ENCODE measurements at regions not wholly inside any gene's neighbourhood (a gene's known extent, or its start where the extent isn't known, plus 50 kb on each side); places are given as distances from the start of the nearest gene placed in this dataset.

DNA sequence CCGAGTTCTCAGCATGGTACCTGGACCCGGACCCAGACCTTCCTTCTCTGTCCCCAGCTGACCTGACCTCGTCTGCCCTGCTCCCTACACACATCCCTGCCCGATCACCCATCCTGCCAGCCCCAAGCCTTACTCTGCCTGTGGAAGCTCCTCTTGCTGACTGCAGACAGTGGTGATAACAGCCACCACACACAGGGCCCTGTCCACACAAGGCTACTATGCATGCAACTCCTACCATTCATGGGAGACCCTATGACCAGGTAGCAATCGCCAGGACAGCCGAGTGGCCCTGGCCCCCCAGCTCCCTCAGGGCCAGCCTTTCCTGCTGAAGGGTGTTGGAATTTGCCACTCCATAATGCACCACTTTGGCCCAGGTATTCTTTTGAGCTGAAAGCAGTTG is 233.6 kb downstream of the BRD1 start:
- no peak for ATAC-seq
- TF ChIP-seq, protein P1, sequence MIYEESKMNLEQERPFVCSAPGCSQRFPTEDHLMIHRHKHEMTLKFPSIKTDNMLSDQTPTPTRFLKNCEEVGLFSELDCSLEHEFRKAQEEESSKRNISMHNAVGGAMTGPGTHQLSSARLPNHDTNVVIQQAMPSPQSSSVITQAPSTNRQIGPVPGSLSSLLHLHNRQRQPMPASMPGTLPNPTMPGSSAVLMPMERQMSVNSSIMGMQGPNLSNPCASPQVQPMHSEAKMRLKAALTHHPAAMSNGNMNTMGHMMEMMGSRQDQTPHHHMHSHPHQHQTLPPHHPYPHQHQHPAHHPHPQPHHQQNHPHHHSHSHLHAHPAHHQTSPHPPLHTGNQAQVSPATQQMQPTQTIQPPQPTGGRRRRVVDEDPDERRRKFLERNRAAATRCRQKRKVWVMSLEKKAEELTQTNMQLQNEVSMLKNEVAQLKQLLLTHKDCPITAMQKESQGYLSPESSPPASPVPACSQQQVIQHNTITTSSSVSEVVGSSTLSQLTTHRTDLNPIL (CRISPR knock-in tag; IDR thresholded peaks at IDR 0.05; ENCODE audit: low read depth) = no peak
- no peak for TF ChIP-seq RARB (CRISPR knock-in tag; IDR thresholded peaks at IDR 0.05)
- TF ChIP-seq ZC3H10 (CRISPR knock-in tag; IDR thresholded peaks at IDR 0.05) = no peak
- no peak for TF ChIP-seq ARNTL (CRISPR knock-in tag; IDR thresholded peaks at IDR 0.05; ENCODE audit: borderline replicate concordance, low read depth)
- no peak for TF ChIP-seq ZNF8 (CRISPR knock-in tag; IDR thresholded peaks at IDR 0.05)
- TF ChIP-seq CSDC2 (CRISPR knock-in tag; IDR thresholded peaks at IDR 0.05) = no peak
- TF ChIP-seq, protein P2, sequence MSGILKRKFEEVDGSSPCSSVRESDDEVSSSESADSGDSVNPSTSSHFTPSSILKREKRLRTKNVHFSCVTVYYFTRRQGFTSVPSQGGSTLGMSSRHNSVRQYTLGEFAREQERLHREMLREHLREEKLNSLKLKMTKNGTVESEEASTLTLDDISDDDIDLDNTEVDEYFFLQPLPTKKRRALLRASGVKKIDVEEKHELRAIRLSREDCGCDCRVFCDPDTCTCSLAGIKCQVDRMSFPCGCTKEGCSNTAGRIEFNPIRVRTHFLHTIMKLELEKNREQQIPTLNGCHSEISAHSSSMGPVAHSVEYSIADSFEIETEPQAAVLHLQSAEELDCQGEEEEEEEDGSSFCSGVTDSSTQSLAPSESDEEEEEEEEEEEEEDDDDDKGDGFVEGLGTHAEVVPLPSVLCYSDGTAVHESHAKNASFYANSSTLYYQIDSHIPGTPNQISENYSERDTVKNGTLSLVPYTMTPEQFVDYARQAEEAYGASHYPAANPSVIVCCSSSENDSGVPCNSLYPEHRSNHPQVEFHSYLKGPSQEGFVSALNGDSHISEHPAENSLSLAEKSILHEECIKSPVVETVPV (CRISPR knock-in tag; IDR thresholded peaks at IDR 0.05) = no peak
- TF ChIP-seq PPARA (CRISPR knock-in tag; IDR thresholded peaks at IDR 0.05; ENCODE audit: borderline replicate concordance) = no peak
- TF ChIP-seq ZFP30 (CRISPR knock-in tag; IDR thresholded peaks at IDR 0.05) = no peak

DNA sequence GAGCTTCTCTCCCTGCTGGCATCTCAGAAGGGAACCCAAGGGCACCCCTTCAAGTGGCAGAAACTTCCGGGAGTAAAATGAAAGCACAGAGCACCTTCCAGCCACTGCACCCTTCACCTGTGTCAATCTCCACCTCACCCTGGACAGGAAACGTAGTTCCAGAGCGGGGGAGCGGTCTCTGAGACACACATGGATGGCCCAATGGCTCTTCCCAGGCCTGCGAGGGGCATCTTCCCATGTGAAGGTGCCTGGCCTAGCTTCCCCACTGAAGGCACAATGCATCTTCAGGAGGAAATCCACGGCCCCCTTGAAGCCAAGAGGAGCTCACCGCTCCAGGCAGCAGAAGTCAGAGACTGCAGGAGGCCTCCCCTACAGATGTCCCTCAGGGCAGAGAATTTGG is 234.2 kb downstream of the BRD1 start:
- TF ChIP-seq RARB (CRISPR knock-in tag; IDR thresholded peaks at IDR 0.05) = no peak
- TF ChIP-seq ZFP30 (CRISPR knock-in tag; IDR thresholded peaks at IDR 0.05) = no peak
- no peak for TF ChIP-seq OSR1 (CRISPR knock-in tag; IDR thresholded peaks at IDR 0.05)
- TF ChIP-seq ZNF565 (CRISPR knock-in tag; conservative IDR thresholded peaks at IDR 0.05; ENCODE audit: low read depth) = no peak
- TF ChIP-seq ZNF8 (CRISPR knock-in tag; IDR thresholded peaks at IDR 0.05) = no peak
- no peak for TF ChIP-seq ARNTL (CRISPR knock-in tag; IDR thresholded peaks at IDR 0.05; ENCODE audit: borderline replicate concordance, low read depth)
- ATAC-seq = no peak

DNA sequence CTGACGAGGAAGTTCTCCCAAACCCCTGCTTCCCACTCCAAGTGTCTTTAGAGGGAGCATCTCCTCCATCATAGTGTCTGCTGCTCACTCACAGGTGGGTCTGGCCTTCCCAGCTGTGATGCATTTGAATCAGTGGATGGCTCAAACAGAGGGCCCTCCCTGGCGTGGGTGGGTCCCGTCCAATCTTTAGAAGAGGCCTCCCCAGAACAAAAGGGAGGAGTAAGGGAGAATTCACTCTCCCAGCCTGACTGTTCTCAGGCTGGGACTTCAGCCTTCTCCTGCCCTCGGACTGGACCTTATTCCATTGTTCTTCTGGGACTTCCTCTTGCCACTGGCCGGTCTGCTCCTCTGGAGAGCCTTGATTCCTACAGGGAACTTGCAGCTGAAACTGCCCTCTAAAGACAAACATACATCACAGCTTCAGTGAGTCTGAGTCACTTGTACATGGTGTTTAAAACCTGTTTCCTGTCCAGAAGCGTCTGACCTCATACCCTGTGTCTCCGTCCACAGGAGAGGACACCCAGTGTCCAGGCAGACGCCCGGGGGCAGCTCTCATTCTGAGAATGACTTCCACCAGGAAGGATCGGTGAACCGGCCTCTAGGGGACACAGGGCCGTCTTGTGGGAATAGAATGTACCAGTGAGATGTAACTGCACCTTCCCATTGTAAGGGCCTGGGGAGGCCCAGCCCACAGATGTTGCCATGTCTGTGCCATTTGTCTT is 234.7 kb downstream of the BRD1 start:
- no peak for ATAC-seq
- TF ChIP-seq ZFP3 (CRISPR knock-in tag; IDR thresholded peaks at IDR 0.05) (no peak), GLIS3 (CRISPR knock-in tag; IDR thresholded peaks at IDR 0.05) (no peak)

DNA sequence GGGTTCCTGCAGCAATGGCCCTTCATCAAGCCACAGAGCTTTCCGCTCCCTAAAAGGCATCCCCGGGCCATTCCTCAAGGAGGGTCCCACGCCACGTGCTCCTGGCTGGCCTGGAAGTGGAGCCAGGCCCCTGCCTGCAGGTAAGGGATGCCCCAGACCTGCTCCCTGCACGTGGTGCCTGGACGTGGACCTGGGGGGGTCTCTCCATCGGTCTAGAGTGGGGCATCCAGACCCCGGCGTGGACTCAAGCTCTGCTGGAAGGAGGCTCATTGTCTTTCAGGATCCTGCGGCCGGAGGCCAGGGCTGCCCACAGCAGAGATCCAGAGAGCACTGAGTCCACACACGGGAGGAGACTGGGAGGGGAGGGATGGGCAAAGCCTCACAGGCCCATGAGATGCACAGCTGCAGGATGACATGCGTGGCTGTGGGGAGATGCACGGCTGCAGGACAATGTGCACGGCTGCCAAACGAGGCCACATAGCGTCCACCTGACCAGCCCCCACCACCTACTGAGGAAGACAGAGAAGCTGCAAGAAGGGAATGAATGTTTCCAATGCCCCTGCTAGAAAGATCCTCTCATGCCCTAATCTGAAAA is 236.7 kb downstream of the BRD1 start:
- no peak for ATAC-seq
- no peak for TF ChIP-seq RARB (CRISPR knock-in tag; IDR thresholded peaks at IDR 0.05)
- TF ChIP-seq ARNTL (CRISPR knock-in tag; IDR thresholded peaks at IDR 0.05; ENCODE audit: borderline replicate concordance, low read depth) = no peak
- no peak for TF ChIP-seq ISL1 (CRISPR knock-in tag; IDR thresholded peaks at IDR 0.05)
- no peak for TF ChIP-seq BACH2 (CRISPR knock-in tag; IDR thresholded peaks at IDR 0.05; ENCODE audit: borderline replicate concordance)
- TF ChIP-seq ZC3H10 (CRISPR knock-in tag; IDR thresholded peaks at IDR 0.05) = no peak
- TF ChIP-seq ZFP3 (CRISPR knock-in tag; IDR thresholded peaks at IDR 0.05) = no peak
- no peak for TF ChIP-seq ZNF70 (CRISPR knock-in tag; IDR thresholded peaks at IDR 0.05)
- no peak for TF ChIP-seq SNAI2 (CRISPR knock-in tag; IDR thresholded peaks at IDR 0.05)

DNA sequence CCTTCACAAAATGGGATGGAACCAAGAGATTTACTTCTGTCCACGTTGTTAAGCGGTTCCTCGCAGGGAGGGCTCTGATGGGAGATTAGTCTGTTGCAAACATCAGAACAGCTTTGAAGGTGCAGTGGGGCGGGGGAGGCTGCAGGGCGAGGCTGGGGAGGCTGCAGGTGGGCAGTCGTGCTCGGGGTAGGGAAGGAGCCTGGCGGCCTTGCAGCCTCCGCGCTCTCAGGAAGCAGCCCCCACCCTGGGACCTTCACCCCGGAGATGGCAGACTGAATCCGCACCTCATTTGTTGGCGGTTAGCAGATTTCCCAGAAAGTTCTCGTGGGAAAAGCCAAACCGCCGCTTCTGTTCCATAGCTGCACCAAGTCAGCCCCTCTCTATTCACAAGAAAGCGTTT is 237.3 kb downstream of the BRD1 start:
- ATAC-seq = no peak
- TF ChIP-seq OSR1 (CRISPR knock-in tag; IDR thresholded peaks at IDR 0.05) (no peak), ISL1 (CRISPR knock-in tag; IDR thresholded peaks at IDR 0.05) (no peak), ZC3H10 (CRISPR knock-in tag; IDR thresholded peaks at IDR 0.05) (no peak), ZNF70 (CRISPR knock-in tag; IDR thresholded peaks at IDR 0.05) (no peak), ESRRG (CRISPR knock-in tag; IDR thresholded peaks at IDR 0.05) (no peak), SNAI2 (CRISPR knock-in tag; IDR thresholded peaks at IDR 0.05) (no peak), CSDC2 (CRISPR knock-in tag; IDR thresholded peaks at IDR 0.05) (no peak), BACH2 (CRISPR knock-in tag; IDR thresholded peaks at IDR 0.05; ENCODE audit: borderline replicate concordance) (no peak), ZFP3 (CRISPR knock-in tag; IDR thresholded peaks at IDR 0.05) (no peak), TCF4 (CRISPR knock-in tag; IDR thresholded peaks at IDR 0.05; ENCODE audit: borderline replicate concordance) (no peak), PPARA (CRISPR knock-in tag; IDR thresholded peaks at IDR 0.05; ENCODE audit: borderline replicate concordance) (no peak)
- TF ChIP-seq, protein P2 (CRISPR knock-in tag; IDR thresholded peaks at IDR 0.05) = no peak
- TF ChIP-seq, protein P1 (CRISPR knock-in tag; IDR thresholded peaks at IDR 0.05; ENCODE audit: low read depth) = no peak

Data from SK-N-SH treated with all-trans-retinoic acid at 6 μM for 48 hours (cell line).